ENCODE measurements at regions not wholly inside any gene's neighbourhood (a gene's known extent, or its start where the extent isn't known, plus 50 kb on each side); places are given as distances from the start of the nearest gene placed in this dataset.

DNA sequence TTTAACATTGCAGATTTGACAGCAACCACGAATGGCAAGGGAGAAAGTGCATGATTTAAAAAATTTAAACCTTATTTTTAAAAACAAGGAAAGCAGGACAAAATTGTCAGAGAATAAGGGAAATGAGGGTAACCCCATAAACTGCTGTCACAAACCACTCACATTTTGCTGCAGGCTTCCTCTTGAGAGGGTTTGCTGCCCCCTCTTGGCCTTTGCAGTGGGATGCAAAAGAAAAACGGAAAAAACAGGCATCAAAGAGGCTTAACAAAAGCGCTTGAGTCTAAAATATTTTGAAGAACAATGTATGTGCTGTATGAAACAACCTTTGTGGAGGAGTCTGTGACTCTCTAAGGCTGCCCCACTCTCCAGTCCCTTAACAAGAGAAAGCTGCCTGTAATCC lies 91.6 kb downstream of the TMX3 start:
- no peak overlapping the region for H3K9ac ChIP-seq
- peak; percentile 86 for DNase-seq
- in situ Hi-C loops (cut with MboI) = no loop called here

DNA sequence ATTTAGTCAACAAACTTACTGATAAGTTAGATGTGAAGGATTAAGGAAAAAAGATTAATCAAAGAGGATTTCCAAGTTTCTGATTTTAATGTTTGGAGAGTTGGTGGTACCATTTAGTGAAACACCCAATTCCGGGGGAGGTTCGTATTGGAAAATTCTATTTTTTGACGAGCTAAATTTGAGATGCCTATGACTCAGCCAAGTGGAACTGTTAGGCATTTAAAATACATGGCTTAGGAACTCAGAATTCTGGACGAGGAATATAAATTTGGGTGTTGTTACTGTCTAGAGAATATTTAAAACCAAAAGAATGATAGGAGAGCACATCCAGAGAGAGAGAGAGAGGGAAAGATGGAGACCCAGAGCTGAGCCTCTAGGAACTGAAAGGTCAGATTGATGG lies 103.6 kb downstream of the TMX3 start:
- Histone ChIP-seq H3K4me2 (ENCODE audit: unreplicated experiment) (no peak overlapping the region), H3K9me2 (ENCODE audit: insufficient read depth) (no peaks in the 10 kb centered on the region), H3K9ac (no peak overlapping the region), H3K79me2 (ENCODE audit: insufficient read depth) (no peaks in the 10 kb centered on the region), H2AFZ (0 out of 2 replicates have a peak overlapping the region, but pooled peaks have one; percentile 31), H3K9me3 (ENCODE audit: low read depth) (no peaks in the 10 kb centered on the region), H4K20me1 (ENCODE audit: insufficient read depth) (no peaks in the 10 kb centered on the region), H3K36me3 (ENCODE audit: low read depth) (no peaks in the 10 kb centered on the region), H3K4me1 (ENCODE audit: insufficient read depth) (no peaks in the 10 kb centered on the region), H3K27me3 (replicated peaks; ENCODE audit: insufficient read depth) (no peaks in the 10 kb centered on the region), H3K4me3 (no peak overlapping the region), H3K27ac (no peak overlapping the region), H3F3A (ENCODE audit: insufficient read depth) (no peaks in the 10 kb centered on the region)
- in situ Hi-C loops (cut with MboI) = no loop called here
- 53 to 55% methylated on average over 4 of the region's 4 CpGs for WGBS, 2 experiments (ENCODE audit: low coverage in 1 of 2, low lambda C conversion rate in 2 of 2, missing lambda C conversion rate in 2 of 2)
- no peak for DNase-seq
- no peak for TF ChIP-seq EZH2 (IDR thresholded peaks at IDR 0.05; ENCODE audit: insufficient read depth, poor library complexity, severe bottlenecking)
- TF ChIP-seq EZH2phosphoT487 (IDR thresholded peaks at IDR 0.05; ENCODE audit: insufficient read depth, low read depth) = no peak

More for the DNA sequence above, 91.6 kb downstream of the TMX3 start:
- no peaks in the 10 kb centered on the region for H3K79me2 ChIP-seq (ENCODE audit: insufficient read depth)
- H3K4me1 ChIP-seq (ENCODE audit: insufficient read depth) = peaks cover 11% of the 10 kb centered on the region
- 1 to 4% methylated on average over 3 of the region's 3 CpGs for WGBS, 2 experiments (ENCODE audit: low coverage in 1 of 2, low lambda C conversion rate in 2 of 2, missing lambda C conversion rate in 2 of 2)
- H3K27ac ChIP-seq = no peak overlapping the region
- no peaks in the 10 kb centered on the region for H3K36me3 ChIP-seq (ENCODE audit: low read depth)
- H2AFZ ChIP-seq = peak overlapping the region; percentile 81
- H3K9me3 ChIP-seq (ENCODE audit: low read depth) = no peaks in the 10 kb centered on the region
- TF ChIP-seq EZH2phosphoT487 (IDR thresholded peaks at IDR 0.05; ENCODE audit: insufficient read depth, low read depth) (no peak), EZH2 (IDR thresholded peaks at IDR 0.05; ENCODE audit: insufficient read depth, poor library complexity, severe bottlenecking) (no peak)
- H3K4me3 ChIP-seq = no peak overlapping the region; the same call in 1 of the 2 replicates
- no peaks in the 10 kb centered on the region for H4K20me1 ChIP-seq (ENCODE audit: insufficient read depth)
- no peaks in the 10 kb centered on the region for H3K9me2 ChIP-seq (ENCODE audit: insufficient read depth)
- H3K27me3 ChIP-seq (replicated peaks; ENCODE audit: insufficient read depth) = no peaks in the 10 kb centered on the region
- H3F3A ChIP-seq (ENCODE audit: insufficient read depth) = no peaks in the 10 kb centered on the region
- peak overlapping the region; percentile 50 for H3K4me2 ChIP-seq (ENCODE audit: unreplicated experiment)

DNA sequence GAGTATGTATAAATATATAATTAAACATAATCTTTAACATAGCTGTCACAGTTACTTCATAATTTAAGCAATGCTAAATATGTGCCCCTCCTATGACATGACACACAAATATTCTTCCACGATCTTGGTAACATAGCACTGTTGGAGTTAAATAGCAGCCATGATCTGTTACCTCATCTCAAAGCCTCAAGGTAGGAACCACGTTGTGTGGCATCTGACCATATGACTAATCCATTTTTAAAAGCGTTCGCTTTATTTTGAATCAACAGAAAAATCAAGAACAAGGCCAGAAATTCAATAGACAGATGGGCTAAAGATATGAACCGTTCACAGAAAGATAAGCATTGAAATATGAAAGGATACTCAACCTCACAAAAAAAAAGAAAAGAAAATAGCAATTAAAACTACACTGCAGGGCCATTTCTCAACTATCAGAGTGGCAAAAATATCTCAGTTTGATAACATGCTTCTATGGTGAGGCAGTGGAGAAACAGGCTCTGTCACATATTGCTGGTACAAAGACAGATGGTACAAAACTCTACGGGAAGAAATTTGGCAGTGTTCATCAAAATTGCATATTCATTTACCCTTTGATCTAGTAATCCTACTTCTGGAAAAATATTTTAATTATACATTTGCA lies 105.9 kb downstream of the TMX3 start:
- DNase-seq = no peak

GRCh38 chr18:68607852-68608251 lies 107.1 kb downstream of the TMX3 start:
- H3K4me3 ChIP-seq = no peak overlapping the region
- no peak overlapping the region for H3K4me2 ChIP-seq (ENCODE audit: unreplicated experiment)
- TF ChIP-seq EZH2phosphoT487 (IDR thresholded peaks at IDR 0.05; ENCODE audit: insufficient read depth, low read depth) (no peak), EZH2 (IDR thresholded peaks at IDR 0.05; ENCODE audit: insufficient read depth, poor library complexity, severe bottlenecking) (no peak)
- H3F3A ChIP-seq (ENCODE audit: insufficient read depth) = no peaks in the 10 kb centered on the region
- no peaks in the 10 kb centered on the region for H3K27me3 ChIP-seq (replicated peaks; ENCODE audit: insufficient read depth)
- H4K20me1 ChIP-seq (ENCODE audit: insufficient read depth) = no peaks in the 10 kb centered on the region
- no peaks in the 10 kb centered on the region for H3K36me3 ChIP-seq (ENCODE audit: low read depth)
- H3K9ac ChIP-seq = no peak overlapping the region
- in situ Hi-C loops (cut with MboI) = no loop called here
- H3K27ac ChIP-seq = no peak overlapping the region
- H3K9me2 ChIP-seq (ENCODE audit: insufficient read depth) = no peaks in the 10 kb centered on the region
- DNase-seq = no peak
- no peaks in the 10 kb centered on the region for H3K79me2 ChIP-seq (ENCODE audit: insufficient read depth)
- no peak overlapping the region for H2AFZ ChIP-seq
- WGBS, 2 experiments (ENCODE audit: low coverage in 1 of 2, low lambda C conversion rate in 2 of 2, missing lambda C conversion rate in 2 of 2) = 97 to 99% methylated on average over 2 of the region's 2 CpGs
- no peaks in the 10 kb centered on the region for H3K4me1 ChIP-seq (ENCODE audit: insufficient read depth)
- H3K9me3 ChIP-seq (ENCODE audit: low read depth) = no peaks in the 10 kb centered on the region

More for the DNA sequence above, 105.9 kb downstream of the TMX3 start:
- Histone ChIP-seq H3K79me2 (ENCODE audit: insufficient read depth) (no peaks in the 10 kb centered on the region), H3K36me3 (ENCODE audit: low read depth) (no peaks in the 10 kb centered on the region), H3K9ac (no peak overlapping the region), H3K27me3 (replicated peaks; ENCODE audit: insufficient read depth) (no peaks in the 10 kb centered on the region), H3K9me2 (ENCODE audit: insufficient read depth) (no peaks in the 10 kb centered on the region), H3K27ac (no peak overlapping the region), H3K4me3 (no peak overlapping the region), H3F3A (ENCODE audit: insufficient read depth) (no peaks in the 10 kb centered on the region), H3K9me3 (ENCODE audit: low read depth) (no peaks in the 10 kb centered on the region), H4K20me1 (ENCODE audit: insufficient read depth) (no peaks in the 10 kb centered on the region), H2AFZ (no peak overlapping the region), H3K4me2 (ENCODE audit: unreplicated experiment) (no peak overlapping the region), H3K4me1 (ENCODE audit: insufficient read depth) (no peaks in the 10 kb centered on the region)
- TF ChIP-seq EZH2phosphoT487 (IDR thresholded peaks at IDR 0.05; ENCODE audit: insufficient read depth, low read depth) (no peak), EZH2 (IDR thresholded peaks at IDR 0.05; ENCODE audit: insufficient read depth, poor library complexity, severe bottlenecking) (no peak)
- in situ Hi-C loops (cut with MboI) = no loop called here
- WGBS, 2 experiments (ENCODE audit: low coverage in 1 of 2, low lambda C conversion rate in 2 of 2, missing lambda C conversion rate in 2 of 2) = 71 to 76% methylated on average over 6 of the region's 6 CpGs

Measured in GM23248 (cell line).